Caco-2 (cell line): ENCODE measurements at regions not wholly inside any gene's neighbourhood (a gene's known extent, or its start where the extent isn't known, plus 50 kb on each side); places are given as distances from the start of the nearest gene placed in this dataset.

Source experiments
- BruUV-seq: library from RNA; stranded (reverse); fragments of 400-500 nt; replicated peaks from 2 replicates; lab custom pipeline; 2021; lab: Mats Ljungman, UMichigan
- CTCF ChIA-PET: fragments of 300-600 bp; sonication (Branson Sonifier 250); formaldehyde crosslinking; loops from one replicate; lab custom pipeline; 2022; ENCODE audit warnings: antibody characterized with exemption; lab: Charles Lee
- POLR2A ChIA-PET: fragments of 300-600 bp; sonication (Branson Sonifier 250); formaldehyde crosslinking; loops from one replicate; lab custom pipeline; 2022; ENCODE audit warnings: antibody characterized with exemption; lab: Charles Lee
- DNase-seq, 2 experiments: peaks; one replicate each; pipeline versions ENCODE4 v3.0.0 to v3.0.0-alpha.2; 2020 to 2022
- H3K27me3 ChIP-seq: replicated peaks from 2 replicates; pipeline ENCODE4 v1.6.0; 2011; ENCODE audit warnings: low read length; ENCODE audit not compliant: control insufficient read depth, insufficient read depth
- H3K36me3 ChIP-seq: 2 replicates; pipeline ENCODE4 v1.5.1; 2011; ENCODE audit warnings: low read length; ENCODE audit not compliant: control insufficient read depth, insufficient read depth
- H3K4me1 ChIP-seq: fragments of 250-450 bp; sonication (Bioruptor Pico); 2 replicates; pipeline ENCODE4 v1.5.1; 2020; ENCODE audit warnings: mild to moderate bottlenecking
- H3K4me3 ChIP-seq: 2 replicates; pipeline ENCODE4 v1.5.1; 2011; ENCODE audit warnings: low read depth, mild to moderate bottlenecking, control low read depth, low read length
- H3K9me3 ChIP-seq: fragments of 250-450 bp; sonication (Bioruptor Pico); 2 replicates; pipeline ENCODE4 v1.5.1; 2020; ENCODE audit warnings: mild to moderate bottlenecking, moderate library complexity
- H3K27ac Mint-ChIP-seq: one replicate; pipeline ENCODE4 v1.8.0; 2022; ENCODE audit warnings: mixed read lengths; ENCODE audit not compliant: unreplicated experiment
- H3K27me3 Mint-ChIP-seq: one replicate; pipeline ENCODE4 v1.8.0; 2022; ENCODE audit warnings: mixed read lengths; ENCODE audit not compliant: insufficient read depth, unreplicated experiment
- H3K36me3 Mint-ChIP-seq: one replicate; pipeline ENCODE4 v1.8.0; 2022; ENCODE audit warnings: mild to moderate bottlenecking, mixed read lengths; ENCODE audit not compliant: insufficient read depth, unreplicated experiment
- H3K4me1 Mint-ChIP-seq: one replicate; pipeline ENCODE4 v1.8.0; 2022; ENCODE audit warnings: low read depth, mixed read lengths; ENCODE audit not compliant: unreplicated experiment
- H3K4me3 Mint-ChIP-seq: one replicate; pipeline ENCODE4 v1.8.0; 2022; ENCODE audit warnings: mild to moderate bottlenecking, moderate library complexity, mixed read lengths; ENCODE audit not compliant: unreplicated experiment
- H3K9me3 Mint-ChIP-seq: one replicate; pipeline ENCODE4 v1.8.0; 2022; ENCODE audit warnings: mixed read lengths; ENCODE audit not compliant: unreplicated experiment
- intact Hi-C: fragments of 100-400 bp; cut with micrococcal nuclease; formaldehyde crosslinking; loops from one replicate; pipeline ENCODE4 v1.10.0; 2022; ENCODE audit not compliant: unreplicated experiment
- TF ChIP-seq, protein P1 (sequence below), 2 experiments: fragments of 200-600 bp in 1 of 2; IDR thresholded peaks; 1 replicate in 1 of 2; 2 replicates in 1 of 2; pipeline versions ENCODE4 v1.5.1 to v1.8.0; 2011 to 2022; ENCODE audit warnings: antibody characterized with exemption in 1 of 2, control low read depth in 1 of 2, inconsistent platforms in 1 of 2, low read depth in 1 of 2, low read length in 1 of 2, mild to moderate bottlenecking in 1 of 2, moderate library complexity in 1 of 2; ENCODE audit not compliant: insufficient read depth in 1 of 2, severe bottlenecking in 1 of 2, unreplicated experiment in 1 of 2

GRCh38 chr5:30676223-30676840 is 517.2 kb upstream of the CDH6 start:
- no peak for DNase-seq
- Histone ChIP-seq H3K4me1 (no peaks in the 10 kb centered on the region), H3K27me3 (no peaks in the 10 kb centered on the region), H3K36me3 (no peaks in the 10 kb centered on the region), H3K4me3 (no peak overlapping the region), H3K9me3 (peaks cover 6% of the 10 kb centered on the region)
- ChIA-PET CTCF (no interaction called here), POLR2A (no interaction called here)
- TF ChIP-seq, protein P1, sequence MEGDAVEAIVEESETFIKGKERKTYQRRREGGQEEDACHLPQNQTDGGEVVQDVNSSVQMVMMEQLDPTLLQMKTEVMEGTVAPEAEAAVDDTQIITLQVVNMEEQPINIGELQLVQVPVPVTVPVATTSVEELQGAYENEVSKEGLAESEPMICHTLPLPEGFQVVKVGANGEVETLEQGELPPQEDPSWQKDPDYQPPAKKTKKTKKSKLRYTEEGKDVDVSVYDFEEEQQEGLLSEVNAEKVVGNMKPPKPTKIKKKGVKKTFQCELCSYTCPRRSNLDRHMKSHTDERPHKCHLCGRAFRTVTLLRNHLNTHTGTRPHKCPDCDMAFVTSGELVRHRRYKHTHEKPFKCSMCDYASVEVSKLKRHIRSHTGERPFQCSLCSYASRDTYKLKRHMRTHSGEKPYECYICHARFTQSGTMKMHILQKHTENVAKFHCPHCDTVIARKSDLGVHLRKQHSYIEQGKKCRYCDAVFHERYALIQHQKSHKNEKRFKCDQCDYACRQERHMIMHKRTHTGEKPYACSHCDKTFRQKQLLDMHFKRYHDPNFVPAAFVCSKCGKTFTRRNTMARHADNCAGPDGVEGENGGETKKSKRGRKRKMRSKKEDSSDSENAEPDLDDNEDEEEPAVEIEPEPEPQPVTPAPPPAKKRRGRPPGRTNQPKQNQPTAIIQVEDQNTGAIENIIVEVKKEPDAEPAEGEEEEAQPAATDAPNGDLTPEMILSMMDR (IDR thresholded peaks at IDR 0.05; ENCODE audit: insufficient read depth in 1 of 2, low read depth in 1 of 2, low read length in 1 of 2, severe bottlenecking in 1 of 2, unreplicated experiment in 1 of 2) = no peak
- peaks cover 20% of the 10 kb centered on the region for H3K9me3 Mint-ChIP-seq
- H3K36me3 Mint-ChIP-seq = no peaks in the 10 kb centered on the region
- H3K4me1 Mint-ChIP-seq = no peaks in the 10 kb centered on the region
- no TSS peak for BruUV-seq
- intact Hi-C loops = no loop called here
- no peaks in the 10 kb centered on the region for H3K27me3 Mint-ChIP-seq
- no peak overlapping the region for H3K27ac Mint-ChIP-seq
- H3K4me3 Mint-ChIP-seq = no peak overlapping the region

DNA sequence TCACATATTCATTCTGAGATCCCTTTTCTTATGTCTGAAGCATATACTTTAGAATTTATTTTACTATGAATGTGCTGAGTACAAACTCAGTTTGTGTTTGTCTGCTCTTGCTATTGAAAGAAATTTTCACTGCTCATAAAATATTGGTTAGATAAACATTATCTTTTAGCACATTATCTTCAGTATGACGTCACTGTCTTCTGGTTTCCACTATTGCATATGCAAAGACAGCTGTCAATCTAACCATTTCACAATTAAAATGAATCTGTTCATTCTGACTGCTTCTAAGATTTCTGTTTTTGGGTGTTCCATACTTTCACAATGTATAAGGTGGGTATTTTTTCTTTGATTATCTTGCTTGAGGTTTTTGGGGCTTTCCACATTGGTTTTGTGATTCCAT is 526.2 kb upstream of the CDH6 start:
- Mint-ChIP-seq H3K4me3 (no peak overlapping the region), H3K27me3 (peaks cover 3% of the 10 kb centered on the region), H3K36me3 (no peaks in the 10 kb centered on the region), H3K9me3 (no peaks in the 10 kb centered on the region), H3K4me1 (no peaks in the 10 kb centered on the region), H3K27ac (no peak overlapping the region)
- Histone ChIP-seq H3K36me3 (no peaks in the 10 kb centered on the region), H3K27me3 (no peaks in the 10 kb centered on the region), H3K4me3 (no peak overlapping the region), H3K9me3 (no peaks in the 10 kb centered on the region), H3K4me1 (no peaks in the 10 kb centered on the region)
- ChIA-PET POLR2A (no interaction called here), CTCF (no interaction called here)
- intact Hi-C loops = no loop called here
- TF ChIP-seq, protein P1 (IDR thresholded peaks at IDR 0.05; ENCODE audit: insufficient read depth in 1 of 2, low read depth in 1 of 2, low read length in 1 of 2, severe bottlenecking in 1 of 2, unreplicated experiment in 1 of 2) = no peak
- DNase-seq = no peak
- BruUV-seq = no TSS peak

- no peaks in the 10 kb centered on the region for H3K4me1 ChIP-seq
- no peak overlapping the region for H3K4me3 ChIP-seq
- H3K36me3 ChIP-seq = no peaks in the 10 kb centered on the region
- H3K27ac Mint-ChIP-seq = no peak overlapping the region
- no peaks in the 10 kb centered on the region for H3K36me3 Mint-ChIP-seq
- H3K27me3 Mint-ChIP-seq = peaks cover 3% of the 10 kb centered on the region
- no peak overlapping the region for H3K4me3 Mint-ChIP-seq
- peaks cover 9% of the 10 kb centered on the region for H3K9me3 Mint-ChIP-seq
- intact Hi-C loops = no loop called here
- no peaks in the 10 kb centered on the region for H3K27me3 ChIP-seq
- ChIA-PET CTCF (interaction anchor here (0.6 kb wide), 1 partner anchor 263 kb away, joined by 7 read pairs; no protein-coding TSS in a partner anchor), POLR2A (no interaction called here)
- H3K9me3 ChIP-seq = no peaks in the 10 kb centered on the region
- TF ChIP-seq, protein P1 (IDR thresholded peaks at IDR 0.05; ENCODE audit: insufficient read depth in 1 of 2, low read depth in 1 of 2, low read length in 1 of 2, severe bottlenecking in 1 of 2, unreplicated experiment in 1 of 2) = no peak
- BruUV-seq = no TSS peak
- no peak for DNase-seq
- no peaks in the 10 kb centered on the region for H3K4me1 Mint-ChIP-seq
Observed at GRCh38 chr5:30663536-30663935, 530.0 kb upstream of the CDH6 start.
